AG04450 (cell line): ENCODE measurements at regions not wholly inside any gene's neighbourhood (a gene's known extent, or its start where the extent isn't known, plus 50 kb on each side); places are given as distances from the start of the nearest gene placed in this dataset.

Experiments
- CTCF ChIA-PET: fragments of 300-600, 350-600 bp; formaldehyde crosslinking; extraction: SDS; loops from one replicate; lab custom pipeline; 2022; ENCODE audit warnings: antibody characterized with exemption, inconsistent platforms; lab: Charles Lee
- POLR2A ChIA-PET: fragments of 350-600 bp; formaldehyde crosslinking; extraction: SDS; loops from one replicate; lab custom pipeline; 2021; ENCODE audit warnings: antibody characterized with exemption, inconsistent platforms; lab: Yijun Ruan, JAX
- DNase-seq: peaks from one replicate; pipeline ENCODE4 v3.0.0-alpha.2; 2011; ENCODE audit warnings: low read depth, low spot score
- H3K27ac ChIP-seq: one replicate; pipeline ENCODE4 v1.5.1; 2012; ENCODE audit warnings: low read depth, low read length, control low read depth
- H3K27me3 ChIP-seq: one replicate; pipeline ENCODE4 v1.6.0; 2012; ENCODE audit warnings: low read length; ENCODE audit not compliant: control insufficient read depth, insufficient read depth
- H3K4me3 ChIP-seq: 2 replicates; pipeline ENCODE4 v1.5.1; 2011; ENCODE audit warnings: mild to moderate bottlenecking, low read depth, low read length, control low read depth
- H3K9me3 ChIP-seq: 2 replicates; pipeline ENCODE4 v1.5.1; 2012; ENCODE audit warnings: low read length; ENCODE audit not compliant: control insufficient read depth, insufficient read depth
- CTCF ChIP-seq: IDR thresholded peaks from 2 replicates; pipeline ENCODE4 v1.5.1; 2011; ENCODE audit warnings: low read depth, low read length, control low read depth, inconsistent platforms

DNA sequence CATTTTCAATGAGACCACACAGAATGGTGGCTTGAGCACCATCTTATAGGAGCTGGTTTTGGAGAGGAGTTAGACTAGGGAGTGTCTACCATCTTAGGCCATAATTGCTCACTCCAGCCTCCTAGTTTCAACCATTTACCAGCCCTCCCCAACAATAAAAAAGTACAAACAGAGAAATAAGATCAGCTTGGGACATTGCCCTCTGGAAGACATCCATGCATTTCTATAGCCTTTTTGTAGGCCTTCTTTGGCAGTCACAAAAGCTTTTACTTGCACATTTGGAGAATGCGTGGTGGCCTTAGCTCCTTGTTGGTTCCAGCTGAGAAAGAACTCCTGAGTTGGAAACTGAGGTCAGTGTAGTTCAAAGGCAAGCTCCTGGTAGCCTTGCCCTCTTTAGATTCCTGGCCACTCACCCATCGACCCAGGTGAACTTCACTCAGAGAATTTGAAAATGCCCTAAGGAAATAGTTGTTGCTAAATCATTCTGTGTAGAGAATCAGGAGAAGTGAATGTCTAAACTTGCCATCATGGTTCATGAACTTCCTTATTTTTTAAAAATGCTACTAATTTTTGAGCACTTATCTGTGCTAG, 301.7 kb upstream of the PROX1 start:
- no peaks in the 10 kb centered on the region; the same call in 1 of the 2 replicates for H3K9me3 ChIP-seq
- ChIA-PET CTCF (no interaction called here), POLR2A (no interaction called here)
- no peaks in the 10 kb centered on the region for H3K27me3 ChIP-seq
- H3K4me3 ChIP-seq = no peak overlapping the region
- no peak for TF ChIP-seq CTCF
- no peak for DNase-seq
- no peak overlapping the region for H3K27ac ChIP-seq

- H3K4me3 ChIP-seq = no peak overlapping the region
- no peaks in the 10 kb centered on the region; the same call in 1 of the 2 replicates for H3K9me3 ChIP-seq
- CTCF ChIA-PET = no interaction called here
- H3K27me3 ChIP-seq = no peaks in the 10 kb centered on the region
- no peak for TF ChIP-seq CTCF
- DNase-seq = no peak
- H3K27ac ChIP-seq = no peak overlapping the region
- POLR2A ChIA-PET = no interaction called here
These were observed 300.8 kb upstream of the PROX1 start for GRCh38 chr1:213686983-213687382.

DNA sequence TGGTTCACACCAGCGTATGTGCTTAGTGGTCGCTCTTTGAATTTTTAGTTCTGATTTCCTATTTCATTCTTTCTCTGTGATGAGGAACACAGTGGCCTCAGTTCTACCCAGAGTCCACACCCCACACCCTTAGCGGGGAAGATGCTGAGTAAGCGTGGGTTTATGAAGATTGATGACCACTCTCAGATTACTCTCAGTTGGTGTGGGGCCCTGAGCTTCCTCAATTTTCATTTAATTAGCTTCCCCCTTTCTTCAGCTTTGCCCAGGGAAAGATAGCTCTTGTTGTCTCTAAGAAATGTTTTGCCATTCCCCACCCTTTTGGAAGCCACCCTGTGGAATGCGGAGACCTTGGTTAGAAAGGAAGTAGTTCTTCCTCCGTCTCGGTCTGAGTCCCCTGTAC, 299.9 kb upstream of the PROX1 start:
- TF ChIP-seq CTCF = no peak
- Histone ChIP-seq H3K27ac (no peak overlapping the region), H3K4me3 (no peak overlapping the region), H3K9me3 (no peaks in the 10 kb centered on the region; the same call in 1 of the 2 replicates), H3K27me3 (no peaks in the 10 kb centered on the region)
- ChIA-PET POLR2A (no interaction called here), CTCF (no interaction called here)
- DNase-seq = no peak

DNA sequence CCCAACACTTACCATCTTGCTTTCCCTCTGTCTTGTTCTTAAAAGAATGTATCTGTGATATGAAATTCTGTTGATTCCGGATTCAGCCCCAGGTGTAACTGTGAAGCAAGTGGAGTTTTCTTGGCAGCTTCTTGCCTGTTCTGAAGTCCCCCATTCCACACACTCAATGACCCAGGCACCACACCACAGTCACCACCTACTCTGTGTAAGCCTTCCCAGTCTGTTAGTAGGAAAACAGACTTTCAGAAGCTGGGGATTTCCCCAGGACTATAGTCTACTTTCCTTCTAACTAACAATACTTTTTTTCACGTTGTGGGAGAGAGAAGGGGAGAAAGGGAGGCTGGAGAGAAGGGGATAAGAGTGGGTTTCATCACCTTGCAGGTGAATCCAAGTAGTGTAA, 299.1 kb upstream of the PROX1 start:
- POLR2A ChIA-PET = no interaction called here
- CTCF ChIA-PET = no interaction called here
- H3K9me3 ChIP-seq = no peaks in the 10 kb centered on the region; the same call in 1 of the 2 replicates
- no peak overlapping the region for H3K4me3 ChIP-seq
- TF ChIP-seq CTCF = no peak
- DNase-seq = no peak
- H3K27ac ChIP-seq = no peak overlapping the region
- H3K27me3 ChIP-seq = no peaks in the 10 kb centered on the region

DNA sequence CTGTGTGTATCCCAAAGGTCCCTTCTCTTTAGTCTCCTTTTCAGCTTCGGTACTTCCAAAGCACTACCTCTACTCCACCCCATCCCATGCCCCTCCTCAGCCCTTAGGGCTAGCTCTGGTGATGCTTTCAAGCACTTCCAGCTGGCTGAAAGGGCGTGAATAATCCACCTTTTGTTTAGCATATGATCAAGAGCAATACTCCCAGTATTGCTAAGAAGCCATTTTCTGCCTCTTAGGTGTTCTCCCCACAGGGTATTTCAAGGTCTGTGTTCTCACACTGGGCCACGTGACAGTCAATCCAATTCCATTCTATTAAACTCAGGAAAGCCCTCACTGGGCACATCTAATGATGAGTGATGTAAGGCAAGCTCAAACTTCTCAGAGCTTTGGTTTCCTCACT, 298.5 kb upstream of the PROX1 start:
- ChIA-PET POLR2A (no interaction called here), CTCF (no interaction called here)
- no peak overlapping the region for H3K27ac ChIP-seq
- H3K9me3 ChIP-seq = no peaks in the 10 kb centered on the region; the same call in 1 of the 2 replicates
- TF ChIP-seq CTCF = no peak
- H3K27me3 ChIP-seq = no peaks in the 10 kb centered on the region
- no peak for DNase-seq
- no peak overlapping the region for H3K4me3 ChIP-seq
